HG02642 (cell line): ENCODE measurements at regions not wholly inside any gene's neighbourhood (a gene's known extent, or its start where the extent isn't known, plus 50 kb on each side); places are given as distances from the start of the nearest gene placed in this dataset.

Experiments
- ATAC-seq: cut with Tn5 transposase; IDR thresholded peaks from one replicate; pipeline ENCODE4 v1.9.1; 2021; ENCODE audit warnings: mild to moderate bottlenecking; ENCODE audit not compliant: unreplicated experiment, poor library complexity

- ATAC-seq, result no peak
Observed at GRCh38 chr13:111394211-111394922, 73.9 kb downstream of the TEX29 start.

- no peak for ATAC-seq
Observed at GRCh38 chr13:111395511-111396393, 75.3 kb downstream of the TEX29 start.

- no peak for ATAC-seq
Observed at GRCh38 chr13:111396457-111396856, 76.0 kb downstream of the TEX29 start.

- no peak for ATAC-seq
Observed at GRCh38 chr13:111397202-111397880, 76.9 kb downstream of the TEX29 start.

GRCh38 chr13:111398196-111398595 lies 77.8 kb downstream of the TEX29 start:
- ATAC-seq, result no peak

GRCh38 chr13:111398715-111399299 lies 78.4 kb downstream of the TEX29 start:
- ATAC-seq, result no peak

GRCh38 chr13:111399334-111399733 lies 78.9 kb downstream of the TEX29 start:
- ATAC-seq, result no peak

- ATAC-seq, result no peak
Observed at GRCh38 chr13:111399776-111400538, 79.5 kb downstream of the TEX29 start.

GRCh38 chr13:111401151-111401550 lies 80.7 kb downstream of the TEX29 start:
- no peak for ATAC-seq

- no peak for ATAC-seq
Observed at GRCh38 chr13:111401755-111402154, 81.3 kb downstream of the TEX29 start.

DNA sequence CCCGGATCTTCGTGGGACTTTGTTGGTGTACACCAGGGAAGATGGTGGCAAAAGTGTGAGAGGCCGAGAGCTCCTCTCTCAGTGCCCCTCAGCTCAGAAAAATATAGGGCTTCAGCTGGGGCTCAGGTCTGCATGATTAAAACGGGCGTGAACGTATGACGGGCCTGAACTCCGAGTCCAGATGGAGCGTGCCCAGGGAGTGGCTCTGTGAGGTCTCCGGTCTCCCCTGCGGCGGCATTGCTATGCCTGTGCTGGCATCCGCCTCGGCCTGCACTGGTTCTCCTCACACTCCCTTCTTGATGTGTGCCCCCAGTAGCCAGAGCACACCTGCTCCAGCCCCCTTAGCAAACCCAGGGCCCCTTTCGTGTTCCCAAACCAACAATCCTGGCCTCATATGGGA lies 82.0 kb downstream of the TEX29 start:
- ATAC-seq, result no peak

DNA sequence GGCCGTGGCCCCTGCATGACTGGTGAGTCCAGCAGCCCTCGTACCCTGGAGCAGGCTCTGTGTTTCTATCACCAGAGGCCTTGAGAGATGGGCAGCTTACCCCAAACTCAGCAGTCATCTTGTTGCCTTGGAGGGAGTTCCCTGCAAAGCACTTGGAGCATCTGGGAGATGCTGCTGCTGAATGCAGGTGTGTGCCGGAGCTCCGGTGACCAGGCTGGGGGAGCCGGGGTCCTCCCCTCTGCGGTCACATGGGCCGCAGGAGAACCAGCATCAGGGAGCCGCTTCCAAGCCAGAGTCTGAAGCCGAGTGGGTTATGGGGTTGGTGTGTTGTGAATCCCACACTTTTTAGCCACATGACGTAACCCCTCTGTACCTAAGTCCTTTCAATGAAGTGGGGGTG lies 82.8 kb downstream of the TEX29 start:
- no peak for ATAC-seq

GRCh38 chr13:111404746-111405145 lies 84.3 kb downstream of the TEX29 start:
- no peak for ATAC-seq

GRCh38 chr13:111406636-111407035 lies 86.2 kb downstream of the TEX29 start:
- ATAC-seq, result no peak

- ATAC-seq, result no peak
Observed at GRCh38 chr13:111407381-111408131, 87.1 kb downstream of the TEX29 start.

DNA sequence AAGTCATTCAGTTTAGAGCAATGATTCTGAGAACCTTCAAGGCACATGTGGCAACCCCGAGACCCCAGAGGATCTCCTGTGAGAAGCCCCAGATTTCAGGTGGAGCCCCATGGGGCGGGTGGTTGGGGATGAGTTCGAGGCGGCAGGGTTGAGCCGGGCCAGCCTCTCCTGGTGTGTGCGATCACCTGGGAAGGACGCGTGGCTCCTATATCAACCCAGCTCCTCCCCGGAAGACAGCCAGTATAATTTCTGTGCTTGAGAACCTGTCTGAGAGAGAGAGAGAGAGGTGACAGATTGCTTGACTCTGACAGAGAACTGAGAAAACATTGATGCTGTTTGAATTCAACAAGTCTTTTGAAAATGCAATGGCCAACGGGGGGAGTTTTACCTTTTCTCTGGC lies 89.0 kb downstream of the TEX29 start:
- ATAC-seq, result no peak

DNA sequence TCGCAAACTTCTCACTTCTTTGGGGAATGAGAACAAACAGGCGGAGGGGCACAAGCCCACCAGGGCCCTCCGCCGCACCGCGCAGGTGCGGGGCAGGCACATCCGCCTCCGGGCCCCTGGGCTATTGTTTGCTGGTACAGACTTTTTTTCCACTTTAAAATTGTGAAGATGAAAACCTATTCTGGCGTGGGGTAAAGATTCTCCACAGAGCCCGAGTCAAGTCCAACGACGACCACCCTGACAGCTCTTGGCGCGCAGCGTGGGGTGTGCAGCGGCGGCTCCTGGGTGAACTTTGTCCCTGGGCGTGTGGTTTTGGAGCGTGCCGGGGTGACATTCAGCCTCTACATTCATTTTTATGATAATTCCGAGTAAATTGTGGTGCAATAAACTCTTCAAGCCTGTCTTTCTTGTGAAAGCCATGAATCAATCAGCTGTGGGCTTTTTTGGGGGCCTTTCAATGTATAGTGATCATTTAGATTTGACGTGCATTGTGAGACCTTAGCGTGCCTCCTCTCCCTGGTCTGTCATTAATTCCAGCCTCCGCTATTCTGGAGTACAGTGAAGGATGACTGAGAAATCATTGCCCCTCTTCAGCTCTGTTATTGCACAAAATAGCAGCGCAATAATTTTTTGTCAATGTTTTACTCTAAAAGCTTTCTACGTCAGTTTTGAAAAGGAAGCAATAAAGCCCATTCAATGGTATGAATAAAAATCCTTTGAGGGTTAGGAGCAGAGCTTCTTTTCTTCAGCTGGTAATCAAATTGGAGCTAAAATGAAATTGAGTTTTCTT lies 90.0 kb downstream of the TEX29 start:
- no peak for ATAC-seq

GRCh38 chr13:111411151-111411858 lies 90.9 kb downstream of the TEX29 start:
- ATAC-seq, result no peak
